ENCODE measurements at regions not wholly inside any gene's neighbourhood (a gene's known extent, or its start where the extent isn't known, plus 50 kb on each side); places are given as distances from the start of the nearest gene placed in this dataset.
"Not testable (repeated sequence)": the region's sequence is repeated elsewhere in the genome, so short reads cannot be mapped to it uniquely, and the experiment has no call there.

DNA sequence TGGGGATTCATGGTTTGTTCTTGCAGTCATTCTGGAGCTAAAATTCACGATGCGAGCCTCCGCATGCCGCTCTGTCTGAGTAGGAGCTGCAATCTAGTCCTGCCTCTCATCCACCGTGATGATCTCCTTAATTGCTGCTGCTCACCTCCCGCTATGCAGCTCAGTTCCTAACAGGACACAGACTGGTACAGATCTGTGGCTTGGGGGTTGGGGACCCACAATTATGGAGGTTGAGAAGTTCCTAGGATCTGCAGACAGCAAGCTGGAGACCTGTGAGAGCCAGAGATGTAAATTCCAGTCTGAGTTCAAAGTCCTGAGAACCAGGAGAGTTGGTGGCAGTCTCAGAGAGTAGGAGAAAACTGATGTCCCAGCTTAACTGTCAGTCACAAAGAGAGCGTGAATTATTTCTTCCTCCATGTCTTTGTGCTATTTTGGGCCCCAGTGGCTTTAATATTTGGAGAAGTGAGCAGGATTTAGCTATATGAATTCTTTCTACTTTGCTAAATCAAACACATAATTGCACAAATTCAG, 378.7 kb upstream of the MAN1A1 start:
- TF ChIP-seq, protein P1, sequence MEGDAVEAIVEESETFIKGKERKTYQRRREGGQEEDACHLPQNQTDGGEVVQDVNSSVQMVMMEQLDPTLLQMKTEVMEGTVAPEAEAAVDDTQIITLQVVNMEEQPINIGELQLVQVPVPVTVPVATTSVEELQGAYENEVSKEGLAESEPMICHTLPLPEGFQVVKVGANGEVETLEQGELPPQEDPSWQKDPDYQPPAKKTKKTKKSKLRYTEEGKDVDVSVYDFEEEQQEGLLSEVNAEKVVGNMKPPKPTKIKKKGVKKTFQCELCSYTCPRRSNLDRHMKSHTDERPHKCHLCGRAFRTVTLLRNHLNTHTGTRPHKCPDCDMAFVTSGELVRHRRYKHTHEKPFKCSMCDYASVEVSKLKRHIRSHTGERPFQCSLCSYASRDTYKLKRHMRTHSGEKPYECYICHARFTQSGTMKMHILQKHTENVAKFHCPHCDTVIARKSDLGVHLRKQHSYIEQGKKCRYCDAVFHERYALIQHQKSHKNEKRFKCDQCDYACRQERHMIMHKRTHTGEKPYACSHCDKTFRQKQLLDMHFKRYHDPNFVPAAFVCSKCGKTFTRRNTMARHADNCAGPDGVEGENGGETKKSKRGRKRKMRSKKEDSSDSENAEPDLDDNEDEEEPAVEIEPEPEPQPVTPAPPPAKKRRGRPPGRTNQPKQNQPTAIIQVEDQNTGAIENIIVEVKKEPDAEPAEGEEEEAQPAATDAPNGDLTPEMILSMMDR (IDR thresholded peaks at IDR 0.05; ENCODE audit: insufficient read depth, low read depth, low read length), result no peak
- no peaks in the 10 kb centered on the region for H3K27me3 ChIP-seq (ENCODE audit: control insufficient read depth, insufficient read depth, low read length)
- no peak for DNase-seq (ENCODE audit: low read depth)
- ChIA-PET CTCF (interaction anchor here (0.9 kb wide), 1 partner anchor 17 kb away, joined by 3 read pairs; no protein-coding TSS in a partner anchor), POLR2A (no interaction called here)
- H3K4me3 ChIP-seq (ENCODE audit: low read depth, low read length), result no peak overlapping the region
- H3K36me3 ChIP-seq (ENCODE audit: control insufficient read depth, insufficient read depth, low read length), result no peaks in the 10 kb centered on the region

- Histone ChIP-seq H3K27me3 (ENCODE audit: control insufficient read depth, insufficient read depth, low read length) (no peaks in the 10 kb centered on the region), H3K4me3 (ENCODE audit: low read depth, low read length) (no peak overlapping the region), H3K36me3 (ENCODE audit: control insufficient read depth, insufficient read depth, low read length) (no peaks in the 10 kb centered on the region)
- TF ChIP-seq, protein P1 (IDR thresholded peaks at IDR 0.05; ENCODE audit: insufficient read depth, low read depth, low read length), result no peak
- CTCF ChIA-PET, result interaction anchor here (0.9 kb wide), 1 partner anchor 18 kb away, joined by 3 read pairs; no protein-coding TSS in a partner anchor
- POLR2A ChIA-PET, result no interaction called here
- DNase-seq (ENCODE audit: low read depth), result no peak
Measured at GRCh38 chr6:119727504-119728219, 378.1 kb upstream of the MAN1A1 start.

GRCh38 chr6:119726912-119727311, 377.4 kb upstream of the MAN1A1 start:
- DNase-seq (ENCODE audit: low read depth); H3K27me3 ChIP-seq (ENCODE audit: control insufficient read depth, insufficient read depth, low read length); H3K36me3 ChIP-seq (ENCODE audit: control insufficient read depth, insufficient read depth, low read length); H3K4me3 ChIP-seq (ENCODE audit: low read depth, low read length); POLR2A ChIA-PET; CTCF ChIA-PET: not testable (repeated sequence)

GRCh38 chr6:119726086-119726485, 376.5 kb upstream of the MAN1A1 start:
- H3K27me3 ChIP-seq (ENCODE audit: control insufficient read depth, insufficient read depth, low read length), result no peaks in the 10 kb centered on the region
- H3K36me3 ChIP-seq (ENCODE audit: control insufficient read depth, insufficient read depth, low read length), result no peaks in the 10 kb centered on the region
- H3K4me3 ChIP-seq (ENCODE audit: low read depth, low read length), result no peak overlapping the region
- ChIA-PET POLR2A (interaction anchor here (0.6 kb wide), 1 partner anchor 237 kb away, joined by 3 read pairs; no protein-coding TSS in a partner anchor), CTCF (no interaction called here)
- no peak for DNase-seq (ENCODE audit: low read depth)
- TF ChIP-seq, protein P1 (IDR thresholded peaks at IDR 0.05; ENCODE audit: insufficient read depth, low read depth, low read length), result no peak

- Histone ChIP-seq H3K36me3 (ENCODE audit: control insufficient read depth, insufficient read depth, low read length) (no peaks in the 10 kb centered on the region), H3K4me3 (ENCODE audit: low read depth, low read length) (no peak overlapping the region), H3K27me3 (ENCODE audit: control insufficient read depth, insufficient read depth, low read length) (no peaks in the 10 kb centered on the region)
- CTCF ChIA-PET, result interaction anchor here (0.7 to 2.0 kb wide), 2 partner anchors 9 to 14 kb away, joined by 4 to 5 read pairs; no protein-coding TSS in a partner anchor
- DNase-seq (ENCODE audit: low read depth), result no peak
- POLR2A ChIA-PET, result no interaction called here
- TF ChIP-seq, protein P1 (IDR thresholded peaks at IDR 0.05; ENCODE audit: insufficient read depth, low read depth, low read length), result no peak
Measured at GRCh38 chr6:119720160-119720559, 370.6 kb upstream of the MAN1A1 start.
